Ishikawa (cell line): ENCODE measurements at regions not wholly inside any gene's neighbourhood (a gene's known extent, or its start where the extent isn't known, plus 50 kb on each side); places are given as distances from the start of the nearest gene placed in this dataset.

Source experiments
- CEBPB ChIP-seq: IDR thresholded peaks from 2 replicates; pipeline ENCODE4 v1.6.1; 2012
- CREB1 ChIP-seq: IDR thresholded peaks from 2 replicates; pipeline ENCODE4 v1.6.1; 2012; ENCODE audit warnings: low read depth
- EGR1 ChIP-seq: IDR thresholded peaks from 2 replicates; pipeline ENCODE4 v1.6.1; 2012
- EP300 ChIP-seq: IDR thresholded peaks from 2 replicates; pipeline ENCODE4 v1.6.1; 2012; ENCODE audit warnings: borderline replicate concordance
- FOXM1 ChIP-seq: IDR thresholded peaks from 2 replicates; pipeline ENCODE4 v1.6.1; 2012; ENCODE audit warnings: low read depth, borderline replicate concordance
- NFIC ChIP-seq: IDR thresholded peaks from 2 replicates; pipeline ENCODE4 v1.6.1; 2012
- RAD21 ChIP-seq: IDR thresholded peaks from 2 replicates; pipeline ENCODE4 v1.6.1; 2012; ENCODE audit warnings: low read depth
- TAF1 ChIP-seq: IDR thresholded peaks from 2 replicates; pipeline ENCODE4 v1.6.1; 2012; ENCODE audit warnings: low read depth, mild to moderate bottlenecking
- TCF12 ChIP-seq: IDR thresholded peaks from 2 replicates; pipeline ENCODE4 v1.6.1; 2012; ENCODE audit warnings: low read depth
- TEAD4 ChIP-seq: IDR thresholded peaks from 2 replicates; pipeline ENCODE4 v1.6.1; 2012
- YY1 ChIP-seq: IDR thresholded peaks from 2 replicates; pipeline ENCODE4 v1.6.1; 2012; ENCODE audit warnings: low read depth
- ZBTB7A ChIP-seq: IDR thresholded peaks from 2 replicates; pipeline ENCODE4 v1.6.1; 2012; ENCODE audit warnings: low read depth
- TF ChIP-seq, protein P1 (sequence below): IDR thresholded peaks from 2 replicates; pipeline ENCODE4 v1.6.1; 2012; ENCODE audit warnings: low read depth, mild to moderate bottlenecking
- TF ChIP-seq, protein P2 (sequence below): IDR thresholded peaks from 2 replicates; pipeline ENCODE4 v1.6.1; 2012
- TF ChIP-seq, protein P3 (sequence below): IDR thresholded peaks from 2 replicates; pipeline ENCODE4 v1.6.1; 2012

DNA sequence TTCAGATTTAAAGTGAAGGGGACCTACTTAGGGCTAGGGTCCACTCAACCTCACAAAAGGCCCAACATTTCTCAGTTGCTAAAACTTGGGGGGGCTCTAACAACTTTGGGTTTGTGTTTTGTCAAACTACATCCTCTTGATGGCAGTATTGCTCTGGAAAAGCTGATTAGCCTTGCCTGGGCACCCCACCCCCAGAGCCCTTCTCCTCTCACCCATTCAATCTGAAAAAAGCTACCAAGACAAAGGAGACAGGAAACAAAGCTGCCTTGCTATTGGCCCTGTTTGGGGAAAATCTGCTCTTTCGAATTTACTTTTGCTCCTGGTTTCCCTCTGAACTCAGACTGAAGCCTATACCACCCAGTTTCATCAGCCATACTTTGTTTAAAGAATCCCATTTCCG, 195.2 kb upstream of the STK26 start:
- no peak for TF ChIP-seq NFIC
- TF ChIP-seq CEBPB, result no peak
- no peak for TF ChIP-seq EGR1
- TF ChIP-seq, protein P1, sequence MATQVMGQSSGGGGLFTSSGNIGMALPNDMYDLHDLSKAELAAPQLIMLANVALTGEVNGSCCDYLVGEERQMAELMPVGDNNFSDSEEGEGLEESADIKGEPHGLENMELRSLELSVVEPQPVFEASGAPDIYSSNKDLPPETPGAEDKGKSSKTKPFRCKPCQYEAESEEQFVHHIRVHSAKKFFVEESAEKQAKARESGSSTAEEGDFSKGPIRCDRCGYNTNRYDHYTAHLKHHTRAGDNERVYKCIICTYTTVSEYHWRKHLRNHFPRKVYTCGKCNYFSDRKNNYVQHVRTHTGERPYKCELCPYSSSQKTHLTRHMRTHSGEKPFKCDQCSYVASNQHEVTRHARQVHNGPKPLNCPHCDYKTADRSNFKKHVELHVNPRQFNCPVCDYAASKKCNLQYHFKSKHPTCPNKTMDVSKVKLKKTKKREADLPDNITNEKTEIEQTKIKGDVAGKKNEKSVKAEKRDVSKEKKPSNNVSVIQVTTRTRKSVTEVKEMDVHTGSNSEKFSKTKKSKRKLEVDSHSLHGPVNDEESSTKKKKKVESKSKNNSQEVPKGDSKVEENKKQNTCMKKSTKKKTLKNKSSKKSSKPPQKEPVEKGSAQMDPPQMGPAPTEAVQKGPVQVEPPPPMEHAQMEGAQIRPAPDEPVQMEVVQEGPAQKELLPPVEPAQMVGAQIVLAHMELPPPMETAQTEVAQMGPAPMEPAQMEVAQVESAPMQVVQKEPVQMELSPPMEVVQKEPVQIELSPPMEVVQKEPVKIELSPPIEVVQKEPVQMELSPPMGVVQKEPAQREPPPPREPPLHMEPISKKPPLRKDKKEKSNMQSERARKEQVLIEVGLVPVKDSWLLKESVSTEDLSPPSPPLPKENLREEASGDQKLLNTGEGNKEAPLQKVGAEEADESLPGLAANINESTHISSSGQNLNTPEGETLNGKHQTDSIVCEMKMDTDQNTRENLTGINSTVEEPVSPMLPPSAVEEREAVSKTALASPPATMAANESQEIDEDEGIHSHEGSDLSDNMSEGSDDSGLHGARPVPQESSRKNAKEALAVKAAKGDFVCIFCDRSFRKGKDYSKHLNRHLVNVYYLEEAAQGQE, result no peak
- TF ChIP-seq, protein P2, sequence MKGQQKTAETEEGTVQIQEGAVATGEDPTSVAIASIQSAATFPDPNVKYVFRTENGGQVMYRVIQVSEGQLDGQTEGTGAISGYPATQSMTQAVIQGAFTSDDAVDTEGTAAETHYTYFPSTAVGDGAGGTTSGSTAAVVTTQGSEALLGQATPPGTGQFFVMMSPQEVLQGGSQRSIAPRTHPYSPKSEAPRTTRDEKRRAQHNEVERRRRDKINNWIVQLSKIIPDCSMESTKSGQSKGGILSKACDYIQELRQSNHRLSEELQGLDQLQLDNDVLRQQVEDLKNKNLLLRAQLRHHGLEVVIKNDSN, result no peak
- no peak for TF ChIP-seq ZBTB7A
- TF ChIP-seq RAD21, result peak; percentile 32
- no peak for TF ChIP-seq TCF12

DNA sequence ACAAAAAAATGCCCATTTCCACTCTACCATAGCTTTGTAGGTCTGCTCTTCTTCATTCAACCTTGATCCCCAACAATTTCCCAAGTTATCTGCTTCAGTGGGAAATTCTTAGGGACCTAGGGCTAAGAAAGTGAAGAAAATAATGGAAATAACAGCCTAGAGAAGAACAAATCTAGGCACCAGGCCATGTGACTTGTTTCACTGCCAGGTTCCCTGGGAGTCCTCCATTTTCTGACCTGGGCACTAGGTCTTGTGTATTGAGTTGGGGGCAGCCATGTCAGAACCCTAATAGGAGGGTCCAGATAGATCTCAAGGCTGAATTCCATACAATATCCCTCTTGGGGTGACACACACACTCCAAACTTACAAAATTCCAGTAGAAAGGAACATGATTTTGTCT, 194.6 kb upstream of the STK26 start:
- TF ChIP-seq, protein P3, sequence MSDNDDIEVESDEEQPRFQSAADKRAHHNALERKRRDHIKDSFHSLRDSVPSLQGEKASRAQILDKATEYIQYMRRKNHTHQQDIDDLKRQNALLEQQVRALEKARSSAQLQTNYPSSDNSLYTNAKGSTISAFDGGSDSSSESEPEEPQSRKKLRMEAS, result no peak
- TF ChIP-seq TEAD4 (no peak), EP300 (no peak), CREB1 (no peak), ZBTB7A (no peak), YY1 (no peak), NFIC (no peak), EGR1 (no peak), CEBPB (no peak), TAF1 (no peak), TCF12 (no peak), RAD21 (no peak), FOXM1 (no peak)
- TF ChIP-seq, protein P1, result no peak
- TF ChIP-seq, protein P2, result no peak

DNA sequence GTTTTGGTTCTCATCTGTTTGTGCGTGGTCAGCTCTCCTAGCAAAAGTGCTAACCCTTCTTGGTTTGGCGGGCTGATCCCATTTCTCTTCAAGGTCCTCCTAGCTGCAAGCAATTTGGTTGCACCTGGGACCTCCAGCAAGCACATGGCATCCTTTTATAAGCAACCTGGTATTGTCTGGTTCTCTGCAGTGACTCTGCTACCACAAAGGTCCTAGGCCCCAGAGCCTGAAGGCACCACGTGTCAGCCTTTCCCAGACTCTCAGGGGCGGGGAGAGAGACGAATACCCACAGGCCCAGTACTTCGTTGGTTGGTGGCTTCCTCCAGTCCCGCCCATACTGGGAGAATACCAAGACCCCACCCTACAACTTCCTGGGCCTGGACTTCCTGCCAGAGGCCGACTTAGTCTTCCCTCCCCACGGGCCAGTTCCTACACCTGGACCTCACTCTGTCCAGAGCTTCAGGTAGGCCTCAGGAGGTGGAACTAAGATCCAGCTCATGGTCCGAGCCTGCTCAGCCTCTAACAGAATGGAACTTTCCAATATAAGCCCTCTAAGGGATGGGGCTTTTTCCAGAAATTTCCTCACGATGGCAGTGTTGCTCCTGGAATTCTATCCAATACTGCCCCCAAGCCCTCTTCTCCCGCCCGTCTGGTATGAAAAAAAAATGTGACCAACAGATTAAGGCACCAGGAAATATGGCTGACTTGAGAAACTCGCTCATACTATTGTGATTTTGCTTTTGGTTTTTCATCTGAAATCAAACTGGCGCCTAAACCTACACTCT, 192.5 kb upstream of the STK26 start:
- TF ChIP-seq FOXM1 (no peak), ZBTB7A (no peak), TAF1 (no peak), YY1 (peak; percentile 73), NFIC (no peak), EP300 (no peak), TCF12 (no peak), RAD21 (peak; percentile 67), CREB1 (no peak), TEAD4 (no peak), EGR1 (no peak), CEBPB (no peak)
- TF ChIP-seq, protein P3, result peak; percentile 86
- TF ChIP-seq, protein P2, result peak; percentile 73
- TF ChIP-seq, protein P1, result no peak

DNA sequence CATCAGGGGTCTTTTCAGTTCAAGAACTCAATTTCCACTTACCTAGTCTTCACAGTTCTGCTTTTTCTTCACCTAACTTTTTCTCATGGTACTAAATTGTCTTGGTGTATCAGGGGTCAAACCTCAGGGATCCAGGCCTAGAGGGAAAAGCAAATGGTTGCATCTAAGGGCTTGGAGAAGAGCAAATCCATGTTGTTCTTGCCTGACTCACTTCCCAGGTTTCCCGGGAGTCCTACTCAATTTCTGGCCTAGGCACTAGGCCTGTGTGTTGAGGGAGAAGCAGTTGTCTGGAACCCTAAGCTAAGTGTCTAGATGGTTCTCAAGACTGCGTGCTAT, 191.9 kb upstream of the STK26 start:
- TF ChIP-seq RAD21, result no peak
- no peak for TF ChIP-seq TEAD4
- TF ChIP-seq TCF12, result no peak
- TF ChIP-seq NFIC, result no peak
- TF ChIP-seq, protein P2, result no peak
